ENCODE measurements at regions not wholly inside any gene's neighbourhood (a gene's known extent, or its start where the extent isn't known, plus 50 kb on each side); places are given as distances from the start of the nearest gene placed in this dataset.
"Not testable (repeated sequence)": the region's sequence is repeated elsewhere in the genome, so short reads cannot be mapped to it uniquely, and the experiment has no call there.

DNA sequence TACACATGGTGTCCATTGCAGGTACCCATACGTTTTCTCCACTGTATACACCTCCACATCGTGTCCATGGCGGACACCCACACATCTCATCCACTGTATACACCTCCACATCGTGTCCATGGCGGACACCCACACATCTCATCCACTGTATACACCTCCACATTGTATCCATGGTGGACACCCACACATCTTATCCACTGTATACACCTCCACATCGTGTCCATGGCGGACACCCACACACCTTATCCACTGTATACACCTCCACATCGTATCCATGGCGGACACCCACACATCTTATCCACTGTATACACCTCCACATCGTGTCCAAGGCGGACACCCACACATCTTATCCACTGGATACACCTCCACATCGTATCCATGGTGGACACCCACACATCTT is 50.4 kb upstream of the TTC34 start:
- DNase-seq (ENCODE audit: low read depth), result not testable (repeated sequence)

DNA sequence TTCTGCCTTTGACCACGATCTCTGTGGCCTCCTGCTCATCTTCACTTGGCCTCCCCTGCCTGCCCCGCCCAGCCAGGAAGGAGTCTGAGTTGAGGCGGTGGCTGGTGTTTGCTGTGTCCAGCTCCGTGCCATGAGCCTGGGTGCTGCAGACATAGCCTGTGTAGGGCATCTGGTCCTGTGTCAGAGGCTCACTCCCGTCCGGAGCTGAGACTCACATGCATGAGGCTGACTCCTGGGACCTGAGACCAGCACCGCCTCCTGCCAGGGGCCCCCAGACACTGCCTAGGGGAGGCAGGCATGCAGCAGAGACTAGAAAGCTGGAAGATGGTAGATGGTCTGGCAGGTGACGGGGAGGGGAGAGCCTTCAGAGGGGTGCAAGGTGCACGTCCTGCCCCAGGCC is 52.2 kb upstream of the TTC34 start:
- no peak for DNase-seq (ENCODE audit: low read depth)

DNA sequence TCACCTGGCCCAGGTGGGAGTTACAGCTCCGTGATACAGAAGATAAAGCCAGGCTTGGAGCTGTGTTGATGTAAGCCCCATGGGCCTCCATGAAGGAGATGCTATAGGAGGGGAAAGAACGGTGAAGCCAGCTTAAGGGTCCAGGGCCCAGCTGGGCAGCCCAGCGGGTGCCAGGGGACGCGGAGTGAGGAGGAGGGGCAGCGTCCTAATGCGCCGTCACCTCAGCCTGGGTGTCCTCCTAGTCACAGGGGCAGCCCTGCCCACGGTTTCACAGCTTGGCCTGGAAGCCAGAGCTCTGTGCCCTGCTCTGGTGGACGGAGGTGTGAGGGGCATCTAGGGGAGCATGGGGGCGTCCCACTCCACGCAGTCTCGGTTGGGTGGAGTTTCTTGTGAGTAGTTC is 52.7 kb upstream of the TTC34 start:
- no peak for DNase-seq (ENCODE audit: low read depth)

DNA sequence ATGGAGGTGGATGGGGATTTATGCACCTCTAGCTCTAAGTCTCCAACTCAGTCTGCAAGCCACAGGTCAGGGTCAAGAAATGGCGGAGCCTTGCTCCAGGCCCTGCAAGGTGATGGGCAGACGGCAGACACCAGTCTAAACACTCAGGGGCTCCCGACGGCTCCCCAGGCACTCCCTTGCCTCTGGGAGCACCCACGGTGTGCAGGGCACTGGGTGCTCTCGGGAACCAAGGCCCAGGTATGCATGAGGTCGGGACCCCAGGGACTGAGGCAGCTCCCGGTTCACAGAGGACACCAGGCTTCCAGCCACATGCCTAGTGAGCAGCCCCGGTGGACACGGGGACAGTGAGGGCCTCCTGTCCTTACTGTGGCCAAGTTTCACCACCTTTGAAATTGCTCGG is 53.1 kb upstream of the TTC34 start:
- DNase-seq (ENCODE audit: low read depth), result no peak

DNA sequence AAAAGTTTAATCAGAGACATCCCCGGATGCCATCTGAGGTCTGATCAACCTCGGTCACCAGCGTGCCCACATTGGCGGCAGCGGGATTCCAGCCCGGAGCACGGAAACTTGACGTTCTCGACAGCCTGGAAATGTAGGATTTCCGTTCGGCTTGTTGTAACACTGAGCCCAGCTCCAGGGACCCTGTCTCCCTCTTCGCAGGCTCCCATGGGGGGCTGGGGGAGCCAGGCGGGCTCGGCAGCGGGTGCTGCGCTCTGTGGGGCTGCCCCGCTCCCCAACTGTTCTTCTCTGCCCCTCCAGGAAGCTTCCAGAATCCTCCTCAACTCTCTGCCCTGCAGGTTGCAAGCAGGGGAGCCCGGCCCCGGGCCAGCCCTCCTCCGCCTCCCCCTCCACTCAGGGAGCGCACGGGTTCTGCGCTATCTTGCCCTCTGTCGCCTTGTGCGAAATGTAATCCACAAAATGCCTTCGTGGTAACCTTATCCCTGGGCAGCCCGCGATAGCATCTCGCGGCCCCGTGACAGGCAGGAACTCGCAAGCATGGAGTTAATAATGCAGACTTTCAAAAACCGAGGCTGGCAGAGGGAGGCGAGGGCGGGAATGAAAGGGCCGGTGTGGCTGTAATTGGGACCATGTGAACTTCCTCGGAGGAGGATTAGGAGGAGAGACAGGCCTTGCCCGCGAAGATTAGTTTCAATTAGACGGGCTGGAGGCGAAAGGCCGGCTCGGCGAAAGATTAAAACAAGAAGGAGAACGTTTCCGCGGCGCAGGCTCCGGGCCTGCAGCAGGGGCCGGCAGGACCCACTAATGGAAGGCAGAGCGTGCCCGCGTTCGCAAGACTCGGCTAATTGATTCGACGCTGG is 53.9 kb upstream of the TTC34 start:
- DNase-seq (ENCODE audit: low read depth), result no peak

DNA sequence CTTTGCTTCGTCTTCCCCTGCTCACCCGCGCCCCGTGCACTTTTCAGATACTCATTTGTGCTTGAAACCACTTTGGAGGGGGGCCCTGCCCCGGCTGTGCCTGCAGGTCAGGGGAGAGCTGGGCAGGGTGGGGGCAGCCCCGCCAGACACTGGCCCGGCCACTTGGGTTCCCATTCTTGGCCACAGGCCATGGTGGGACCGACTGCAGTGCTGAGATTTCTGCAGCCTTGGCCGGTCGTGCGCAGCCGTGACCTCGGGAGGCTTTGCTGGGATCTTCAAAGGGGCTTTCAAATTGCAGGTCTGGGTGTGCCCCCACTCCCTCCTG is 54.5 kb upstream of the TTC34 start:
- no peak for DNase-seq (ENCODE audit: low read depth)

DNA sequence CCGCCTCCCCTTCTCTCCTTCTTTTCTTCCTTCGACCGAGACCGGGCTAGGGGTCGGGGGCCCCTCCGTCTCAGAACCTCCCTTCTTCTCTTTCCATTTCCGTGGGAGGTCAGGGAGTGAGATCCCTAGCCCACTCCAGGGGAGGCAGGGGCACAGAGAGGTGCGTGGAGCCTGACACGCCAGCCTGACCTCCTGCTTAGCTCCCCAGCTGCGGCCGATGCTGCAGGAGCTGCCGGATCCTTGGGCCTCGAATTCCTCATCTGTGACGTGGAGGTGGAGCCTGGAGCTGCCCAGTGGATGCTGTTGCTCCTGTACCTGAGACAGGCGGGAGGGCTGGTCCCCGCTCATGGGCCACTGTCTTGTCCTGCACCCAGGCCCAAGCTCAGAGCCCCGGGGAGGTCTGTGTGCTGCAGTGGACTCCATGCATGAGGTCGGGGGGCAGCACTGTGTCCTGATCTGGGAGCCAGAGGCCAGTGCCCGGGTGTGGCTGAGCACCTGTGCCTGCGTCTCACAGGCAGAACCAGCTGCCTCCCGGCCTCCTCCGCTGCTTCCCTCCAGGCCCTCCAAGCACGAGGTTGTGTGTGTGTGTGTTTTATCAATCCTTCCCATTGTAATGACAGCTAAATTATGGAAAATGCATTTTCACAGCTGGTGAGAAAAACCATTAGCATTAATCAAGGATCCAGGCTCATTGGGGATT is 55.3 kb upstream of the TTC34 start:
- DNase-seq (ENCODE audit: low read depth), result no peak

DNA sequence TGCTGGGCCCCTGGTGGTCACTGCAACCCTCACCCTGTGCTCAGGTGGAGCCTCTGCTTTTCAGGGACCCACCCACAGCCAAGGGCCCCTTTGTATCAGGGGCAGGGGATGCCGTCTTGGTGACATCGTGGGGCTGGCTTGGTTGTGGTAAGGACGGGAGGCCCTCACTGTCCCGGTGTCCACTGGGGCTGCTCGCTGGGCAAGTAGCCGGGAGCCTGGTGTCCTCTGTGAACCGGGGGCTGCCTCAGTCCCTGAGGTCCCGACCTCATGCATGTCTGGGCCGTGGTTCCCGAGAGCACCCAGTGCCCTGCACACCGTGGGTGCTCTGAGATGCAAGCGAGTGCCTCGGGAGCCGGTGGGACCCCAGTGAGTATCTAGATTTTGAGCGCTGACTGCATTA is 56.0 kb upstream of the TTC34 start:
- no peak for DNase-seq (ENCODE audit: low read depth)

DNA sequence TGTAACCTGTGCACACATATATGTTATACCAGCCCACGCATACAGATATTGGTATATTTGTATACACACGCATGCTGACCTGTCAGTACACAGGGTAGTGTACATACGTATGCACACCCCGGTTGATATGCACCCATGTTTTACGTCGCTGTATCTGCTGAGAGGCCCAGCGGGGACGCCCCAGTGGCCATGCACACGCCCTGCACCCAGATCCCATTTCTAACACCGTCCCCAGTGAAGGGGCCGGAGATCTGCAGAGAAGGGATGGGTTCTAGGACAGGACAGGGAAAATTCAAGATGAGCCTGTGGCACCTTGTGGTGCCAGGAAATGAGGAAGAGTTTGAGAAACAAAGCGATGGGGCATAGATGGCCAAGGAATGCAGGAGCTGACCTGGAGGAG is 57.2 kb upstream of the TTC34 start:
- no peak for DNase-seq (ENCODE audit: low read depth)

DNA sequence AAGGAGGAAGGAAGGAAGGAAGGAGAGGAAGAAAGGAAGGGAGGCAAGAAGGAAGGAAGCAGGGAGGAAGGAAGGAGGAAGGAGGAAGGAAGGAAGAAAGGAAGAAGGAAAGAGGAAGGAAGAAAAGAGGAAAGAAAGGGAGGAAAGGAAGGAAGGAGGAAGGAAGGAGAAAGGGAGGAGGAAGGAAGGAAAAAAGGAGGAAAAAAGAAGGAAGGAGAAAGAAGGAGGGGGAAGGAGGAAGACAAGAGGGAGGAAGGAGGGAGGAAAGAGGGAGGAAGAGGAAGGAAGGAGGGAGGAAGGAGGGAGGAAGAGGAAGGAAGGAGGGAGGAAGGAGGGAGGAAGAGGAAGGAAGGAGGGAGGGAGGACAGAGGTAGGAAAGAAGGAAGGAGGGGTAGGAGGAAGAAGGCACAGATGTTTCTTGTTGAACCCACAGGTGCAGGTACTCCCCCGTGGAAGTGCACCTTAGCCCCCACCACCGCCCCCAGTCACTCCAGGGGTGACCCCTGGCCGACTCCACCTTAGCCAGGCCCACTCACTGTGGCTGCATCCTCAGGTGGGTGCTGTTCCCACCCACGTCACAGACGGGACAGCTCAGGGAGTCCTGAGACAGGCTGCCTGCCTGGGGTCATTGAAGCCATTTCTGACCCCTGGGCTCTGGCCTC is 57.9 kb upstream of the TTC34 start:
- DNase-seq (ENCODE audit: low read depth), result no peak

DNA sequence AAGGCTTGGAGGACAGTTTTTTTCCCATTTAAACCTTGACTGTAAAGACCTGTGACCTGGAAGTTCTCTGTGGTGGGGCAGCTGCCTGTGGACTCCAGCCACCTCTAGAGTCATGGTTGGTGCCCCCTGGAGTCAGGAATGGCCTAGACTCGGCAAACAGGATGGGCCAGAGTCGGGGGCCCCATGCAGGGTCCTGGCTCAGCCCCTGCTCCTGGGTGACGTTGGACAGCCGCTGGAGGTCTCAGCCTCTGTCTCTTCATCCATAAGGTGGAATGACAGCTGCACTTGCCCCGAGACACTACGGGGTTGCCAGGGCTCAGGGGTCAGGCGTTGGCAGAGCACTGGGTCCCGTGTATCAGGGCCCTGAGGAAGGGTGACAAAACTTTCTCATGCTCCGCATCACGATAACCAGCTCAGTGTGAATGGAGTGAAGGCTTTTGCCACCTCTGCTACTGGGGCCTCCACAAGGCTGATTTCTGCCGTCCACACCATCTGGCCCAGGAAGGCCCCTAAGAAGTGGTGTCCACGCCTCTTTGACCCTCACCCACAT is 58.5 kb upstream of the TTC34 start:
- DNase-seq (ENCODE audit: low read depth), result no peak

DNA sequence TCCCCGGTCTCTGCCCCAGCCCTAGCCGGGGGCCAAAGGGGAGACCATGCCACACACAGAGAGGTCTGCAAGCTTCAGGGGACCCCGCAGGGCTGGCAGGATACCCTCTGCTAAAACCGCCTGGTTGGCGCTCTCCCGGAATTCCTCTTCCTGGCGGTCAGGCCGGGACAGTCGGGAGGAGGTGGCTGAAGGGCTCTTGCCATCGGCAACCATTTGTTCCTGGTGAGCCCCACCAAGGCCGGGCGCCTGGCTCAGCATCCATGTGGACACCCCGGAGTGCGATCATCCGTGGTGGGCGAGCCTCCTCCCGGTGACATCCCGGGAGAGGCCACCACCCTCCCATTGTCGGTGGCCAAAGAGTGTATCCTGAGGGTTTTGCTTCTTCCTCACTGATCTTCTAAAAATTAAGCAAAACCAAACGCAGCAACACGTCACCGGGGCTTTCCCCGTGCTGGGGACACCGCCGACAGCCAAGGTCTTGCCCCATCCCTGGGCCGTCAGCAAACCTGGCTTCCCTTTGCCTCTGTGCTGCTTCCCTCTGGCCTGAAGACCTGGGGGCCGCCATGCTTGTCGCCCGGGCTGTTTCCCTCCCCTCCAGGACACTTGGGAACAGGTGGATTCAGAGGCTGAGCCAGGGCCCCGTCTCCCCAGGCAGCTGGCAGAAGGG is 59.1 kb upstream of the TTC34 start:
- no peak for DNase-seq (ENCODE audit: low read depth)

DNA sequence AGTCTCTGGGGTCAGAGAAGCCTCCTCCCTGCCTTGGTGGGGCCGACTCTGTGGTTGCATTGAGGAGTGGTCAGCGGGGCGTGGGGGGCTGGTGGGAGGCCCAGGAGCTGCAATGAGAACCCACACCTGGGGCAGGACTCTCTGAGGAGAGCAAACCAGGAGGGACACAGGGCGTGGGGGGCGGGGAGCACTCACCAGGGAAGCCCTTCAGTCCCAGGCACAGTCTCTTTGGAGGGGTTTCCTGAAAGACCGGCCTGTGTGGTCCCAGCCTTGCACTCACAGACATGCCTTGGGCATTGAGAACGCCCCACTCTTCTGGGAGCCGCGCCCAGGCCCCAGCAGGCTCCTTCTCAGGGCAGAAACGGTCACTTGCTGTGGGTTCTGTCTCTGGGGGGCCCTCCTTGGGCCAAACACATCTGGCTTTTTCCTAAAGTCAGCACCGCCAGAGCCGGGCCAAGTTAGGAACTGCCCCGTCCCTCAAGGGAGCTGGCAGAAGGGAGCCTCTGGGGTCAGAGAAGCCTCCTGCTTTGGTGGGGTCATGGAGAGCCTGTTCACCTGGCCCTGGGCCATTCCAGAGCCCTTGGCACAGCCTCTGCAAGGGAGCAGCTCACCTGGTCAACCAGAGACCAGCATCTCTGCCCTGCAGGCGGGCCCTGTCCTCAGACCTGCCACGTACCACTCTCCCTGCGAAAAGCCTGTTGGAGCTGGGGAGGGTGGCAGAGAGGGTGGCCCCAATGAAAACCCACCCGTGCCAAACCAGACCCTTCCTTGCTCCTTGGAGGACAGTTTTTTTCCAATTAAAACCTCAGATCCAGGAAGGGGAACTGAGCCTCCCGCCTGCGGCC is 59.9 kb upstream of the TTC34 start:
- no peak for DNase-seq (ENCODE audit: low read depth)

DNA sequence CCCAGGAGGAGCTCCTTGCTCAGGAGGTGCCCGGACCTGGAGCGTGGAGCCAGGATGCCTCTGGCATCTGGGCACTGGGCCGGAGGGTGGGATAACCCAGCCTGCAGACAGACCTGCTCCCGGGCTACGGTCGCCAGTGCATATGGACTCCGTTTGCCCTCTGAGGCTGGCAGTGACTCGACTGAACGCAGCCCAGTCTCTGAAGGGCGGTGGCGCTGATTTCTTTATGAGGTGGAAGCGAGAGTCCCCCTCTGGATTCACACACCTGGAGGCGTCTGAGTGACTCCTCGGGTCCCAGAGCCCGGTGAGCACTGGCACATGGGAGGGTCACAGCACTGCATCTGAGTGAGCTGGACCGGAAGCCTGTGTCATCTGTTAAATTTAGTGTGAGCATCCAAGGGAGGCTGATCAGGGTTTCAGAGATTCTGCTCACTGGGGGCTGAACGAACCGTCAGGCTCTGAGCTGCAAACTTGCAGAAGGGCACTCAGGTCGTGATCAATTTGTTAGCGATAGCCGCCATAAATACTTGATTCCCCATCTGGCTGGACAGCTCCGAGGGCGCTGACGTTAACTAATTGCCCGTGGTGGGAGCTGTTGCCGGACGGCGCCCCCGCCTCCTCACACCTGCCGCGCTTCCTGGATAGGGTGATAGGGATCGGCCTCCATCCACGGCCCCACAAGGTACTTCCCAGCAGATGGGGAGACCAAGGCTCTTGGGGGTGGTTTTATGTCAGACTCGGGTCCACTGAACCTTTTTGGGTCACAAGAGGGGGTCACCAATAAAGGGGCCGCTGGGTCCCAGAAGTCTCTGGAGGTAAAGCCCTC is 60.7 kb upstream of the TTC34 start:
- DNase-seq (ENCODE audit: low read depth), result no peak

DNA sequence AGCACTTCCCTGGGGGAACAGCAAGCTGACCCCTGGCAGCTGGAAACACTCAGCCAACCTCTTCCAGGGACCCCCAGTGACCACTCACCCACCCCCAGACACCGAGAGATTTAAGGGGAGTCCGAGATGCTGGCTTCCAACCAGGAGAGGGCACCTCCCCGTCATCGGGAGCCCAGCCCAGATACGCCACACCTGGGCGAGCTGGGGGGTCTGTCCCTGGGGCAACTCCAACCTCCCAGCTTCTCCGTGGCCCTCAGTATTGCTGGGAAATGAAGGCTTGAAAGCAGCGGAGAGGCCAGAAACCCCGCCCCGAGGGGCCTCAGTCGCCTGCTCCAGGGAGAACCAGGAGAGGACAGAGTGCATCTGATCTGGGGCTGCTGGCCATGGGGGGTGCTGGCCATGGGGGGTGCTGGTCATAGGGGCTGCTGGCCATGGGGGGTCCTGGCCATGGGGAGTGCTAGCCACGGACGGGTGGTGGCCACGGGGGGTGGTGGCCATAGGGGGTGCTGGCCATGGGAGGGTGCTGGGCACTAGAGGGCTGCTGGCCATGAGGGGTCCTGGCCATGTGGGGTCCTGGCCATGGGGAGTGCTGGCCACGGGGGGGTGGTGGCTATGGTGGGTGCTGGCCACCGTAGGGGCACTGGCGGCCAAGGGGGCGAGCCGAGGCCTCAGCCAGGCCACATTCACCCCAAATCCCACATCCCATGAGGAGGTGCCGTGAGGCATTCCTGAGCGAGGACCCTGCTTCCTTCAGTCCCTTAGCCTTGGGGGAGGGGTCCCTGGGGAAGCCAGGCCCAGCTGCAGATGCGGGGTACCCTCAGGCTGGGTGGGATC is 61.5 kb upstream of the TTC34 start:
- no peak for DNase-seq (ENCODE audit: low read depth)

DNA sequence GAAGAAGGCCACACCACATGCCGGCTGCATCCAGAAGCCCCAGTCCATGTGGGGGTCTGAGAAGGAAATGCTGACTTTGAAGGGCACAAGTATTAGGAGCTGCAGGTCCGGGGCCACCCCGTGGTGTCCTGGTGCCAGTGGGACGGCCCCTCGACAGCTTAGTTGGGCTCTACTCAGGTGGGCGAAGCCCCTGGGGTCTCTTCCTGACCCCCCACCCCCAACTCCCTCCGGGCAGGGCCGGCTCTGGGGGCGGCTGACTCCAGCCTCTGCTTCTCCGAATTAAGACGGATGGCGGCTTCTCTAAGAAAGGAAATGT is 62.1 kb upstream of the TTC34 start:
- DNase-seq (ENCODE audit: low read depth), result no peak

DNA sequence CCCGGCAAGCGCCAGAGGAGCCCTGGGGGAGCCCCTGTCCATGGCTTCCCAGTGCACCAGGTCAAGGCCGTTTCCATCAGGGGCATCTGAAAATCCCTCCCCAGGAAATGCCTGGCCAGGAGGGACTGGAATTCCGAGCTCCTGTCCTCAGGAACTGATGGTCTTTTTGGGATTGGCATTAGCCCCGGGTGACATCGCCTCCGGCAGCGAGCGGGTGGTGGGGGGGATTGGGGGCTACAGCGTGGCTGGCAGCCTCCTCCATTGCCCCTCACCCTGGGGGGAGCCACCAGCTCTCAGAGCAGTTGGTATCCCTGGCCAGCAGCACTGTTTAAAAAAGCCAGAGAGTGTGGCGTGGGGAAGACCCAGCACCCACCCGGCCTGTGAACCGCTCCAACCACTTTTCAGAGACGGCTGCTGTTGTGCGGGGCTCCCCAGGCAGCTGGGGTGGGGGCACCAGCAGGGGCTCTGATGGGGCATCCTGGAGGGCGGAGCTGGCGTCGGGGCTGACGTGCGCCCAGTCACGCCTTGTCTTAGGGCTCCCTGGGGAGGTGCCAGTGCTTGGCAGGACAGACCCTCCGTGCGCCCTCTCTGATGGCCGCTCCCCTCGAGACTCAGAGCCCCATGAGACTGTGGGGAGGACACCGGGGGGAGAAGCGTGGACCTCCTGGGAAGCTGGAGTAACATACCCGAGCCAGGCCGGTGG is 62.9 kb upstream of the TTC34 start:
- DNase-seq (ENCODE audit: low read depth), result no peak

DNA sequence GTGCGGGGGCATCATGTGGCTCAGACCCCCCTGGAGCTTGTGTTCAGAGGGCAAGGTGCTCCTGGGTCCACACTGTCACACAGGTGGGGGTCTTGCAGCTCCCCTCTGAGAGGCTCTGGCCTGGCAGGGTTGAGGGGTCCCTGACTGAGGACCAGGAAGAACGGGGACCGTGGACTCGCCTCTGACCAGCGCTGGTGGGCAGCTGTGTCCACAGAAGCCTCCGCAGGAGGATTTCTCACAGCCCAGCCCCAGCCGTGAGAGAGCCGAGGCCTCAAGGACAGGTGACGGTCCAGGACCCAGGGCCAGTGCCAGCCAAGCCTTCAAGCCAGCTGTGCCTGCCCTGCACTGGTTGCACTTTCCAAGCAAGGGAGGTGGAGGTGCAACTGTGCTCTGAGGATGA is 63.5 kb upstream of the TTC34 start:
- DNase-seq (ENCODE audit: low read depth), result no peak
